IPS-11a (cell line): ENCODE measurements at regions not wholly inside any gene's neighbourhood (a gene's known extent, or its start where the extent isn't known, plus 50 kb on each side); places are given as distances from the start of the nearest gene placed in this dataset.
"Not testable (repeated sequence)": the region's sequence is repeated elsewhere in the genome, so short reads cannot be mapped to it uniquely, and the experiment has no call there.

Experiments used
- H3K4me3 ChIP-seq: one replicate; pipeline ENCODE4 v1.5.1; 2013; ENCODE audit warnings: low read depth, low read length, control low read depth

- no peak overlapping the region for H3K4me3 ChIP-seq
Measured at GRCh38 chr12:127822809-127823411, 444.1 kb upstream of the TMEM132C start.

GRCh38 chr12:127823801-127824200, 443.2 kb upstream of the TMEM132C start:
- no peak overlapping the region for H3K4me3 ChIP-seq

DNA sequence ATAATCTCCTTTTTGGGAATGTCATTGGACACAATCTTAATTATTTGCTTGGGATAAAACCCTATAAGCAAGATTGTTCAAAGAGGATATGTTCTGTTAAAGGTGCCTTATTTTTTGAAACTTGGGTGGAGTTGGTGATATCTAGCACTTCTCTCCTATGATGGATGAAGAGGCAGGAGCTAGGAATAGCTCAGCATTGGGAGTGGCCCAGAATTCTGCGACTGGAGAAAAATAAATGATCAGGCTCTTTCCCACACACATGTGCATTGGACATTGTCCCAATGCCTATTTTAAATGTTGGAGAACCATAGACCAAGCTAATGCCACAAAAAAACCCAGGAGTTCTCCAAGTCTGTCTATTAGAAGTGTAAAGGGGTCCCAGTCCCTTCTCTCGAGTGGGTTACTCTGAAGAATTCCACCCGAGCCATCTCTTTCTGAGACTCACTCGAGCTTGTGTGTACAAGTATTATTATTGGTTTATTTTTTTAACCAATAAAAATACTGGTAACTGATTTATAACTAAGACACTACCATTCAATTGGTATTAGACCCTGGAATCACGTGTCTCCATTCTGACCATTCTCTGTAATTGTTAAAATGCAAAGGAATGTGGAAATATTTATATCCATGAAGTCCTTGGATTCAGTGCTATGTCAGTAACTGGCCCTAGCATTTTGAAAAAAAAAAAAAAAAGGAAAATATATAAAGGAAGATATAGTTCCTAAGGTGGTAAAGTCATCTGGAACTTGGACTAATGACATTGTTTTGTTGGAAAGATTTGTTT, 437.5 kb upstream of the TMEM132C start:
- no peak overlapping the region for H3K4me3 ChIP-seq

DNA sequence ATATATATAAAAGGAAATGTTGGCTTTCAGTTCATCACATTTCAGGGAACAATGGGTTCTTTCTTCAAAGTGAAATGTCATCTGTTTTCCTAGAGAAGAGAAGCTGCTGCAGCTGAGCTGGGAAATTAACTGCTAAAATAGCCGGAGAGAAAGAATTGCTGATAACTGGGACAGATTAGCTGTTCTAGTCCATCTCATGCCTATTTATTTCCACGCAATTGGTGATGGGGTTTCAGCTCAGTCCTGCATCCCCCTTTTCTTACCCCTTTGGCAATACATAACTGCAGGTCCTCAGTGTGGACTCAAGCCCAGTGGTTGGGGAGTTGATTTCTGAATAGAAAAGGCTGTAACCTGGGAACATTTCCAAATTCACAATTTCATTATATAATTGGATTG, 436.9 kb upstream of the TMEM132C start:
- no peak overlapping the region for H3K4me3 ChIP-seq

GRCh38 chr12:127830730-127831129, 436.2 kb upstream of the TMEM132C start:
- no peak overlapping the region for H3K4me3 ChIP-seq

GRCh38 chr12:127832172-127832571, 434.8 kb upstream of the TMEM132C start:
- no peak overlapping the region for H3K4me3 ChIP-seq

- H3K4me3 ChIP-seq: not testable (repeated sequence)
Measured at GRCh38 chr12:127836802-127837201, 430.2 kb upstream of the TMEM132C start.

DNA sequence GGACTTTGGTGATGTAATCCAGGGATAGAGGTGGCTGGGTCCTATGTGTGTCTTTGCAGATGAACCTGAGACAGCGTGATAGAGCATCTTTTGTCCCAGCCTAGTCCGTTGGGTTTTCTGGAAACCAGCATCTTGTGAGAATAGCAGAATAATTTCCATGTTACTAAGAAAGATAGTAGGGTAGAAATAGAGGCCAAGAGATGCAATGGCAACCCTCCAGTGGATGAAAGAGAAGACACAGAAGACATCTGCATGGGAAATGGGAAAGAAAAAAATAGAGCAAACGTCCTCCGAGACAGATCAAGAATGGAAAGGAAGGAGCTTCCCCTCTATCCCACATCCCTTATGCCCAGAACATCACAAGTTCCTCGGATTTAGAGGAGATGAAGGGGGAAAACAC, 409.3 kb upstream of the TMEM132C start:
- no peak overlapping the region for H3K4me3 ChIP-seq

DNA sequence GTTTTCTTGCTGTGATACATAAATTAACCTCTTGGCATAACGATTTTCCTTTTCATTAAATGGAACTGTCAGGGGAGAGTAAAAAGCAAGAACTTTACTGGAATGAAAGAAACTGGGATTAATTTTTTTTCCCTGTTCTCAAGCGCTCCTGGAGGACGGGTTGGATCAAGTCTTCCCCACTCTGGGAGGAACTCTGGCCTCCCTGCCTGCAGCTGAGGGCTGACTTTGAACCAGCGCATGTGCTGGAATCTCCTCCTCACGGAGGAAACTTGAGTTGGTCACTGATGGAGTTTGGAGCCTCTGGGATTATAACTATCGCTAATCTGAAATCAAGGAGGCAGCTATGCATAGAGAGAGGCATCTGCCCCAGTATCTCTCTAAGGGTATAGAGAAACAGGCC, 406.4 kb upstream of the TMEM132C start:
- no peak overlapping the region for H3K4me3 ChIP-seq

- no peak overlapping the region for H3K4me3 ChIP-seq
Measured at GRCh38 chr12:127861406-127861805, 405.6 kb upstream of the TMEM132C start.

DNA sequence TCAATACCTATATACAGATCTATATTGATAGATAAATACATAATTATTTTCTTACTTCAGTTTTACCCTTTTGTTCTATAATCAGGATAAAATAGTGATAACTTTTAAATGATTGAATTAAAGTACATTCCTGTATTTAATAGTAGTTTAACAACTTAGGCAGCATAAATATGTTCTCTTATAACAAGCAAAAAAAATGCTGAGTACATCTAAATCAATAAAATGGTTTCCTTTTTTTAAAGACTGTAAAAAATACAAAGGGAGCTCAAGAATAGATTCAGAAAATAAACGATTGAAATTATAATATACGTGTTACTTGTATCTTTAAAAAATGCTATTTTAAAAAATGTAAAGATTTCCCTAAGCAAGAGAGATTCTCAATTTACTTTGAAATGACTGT, 393.7 kb upstream of the TMEM132C start:
- no peak overlapping the region for H3K4me3 ChIP-seq

DNA sequence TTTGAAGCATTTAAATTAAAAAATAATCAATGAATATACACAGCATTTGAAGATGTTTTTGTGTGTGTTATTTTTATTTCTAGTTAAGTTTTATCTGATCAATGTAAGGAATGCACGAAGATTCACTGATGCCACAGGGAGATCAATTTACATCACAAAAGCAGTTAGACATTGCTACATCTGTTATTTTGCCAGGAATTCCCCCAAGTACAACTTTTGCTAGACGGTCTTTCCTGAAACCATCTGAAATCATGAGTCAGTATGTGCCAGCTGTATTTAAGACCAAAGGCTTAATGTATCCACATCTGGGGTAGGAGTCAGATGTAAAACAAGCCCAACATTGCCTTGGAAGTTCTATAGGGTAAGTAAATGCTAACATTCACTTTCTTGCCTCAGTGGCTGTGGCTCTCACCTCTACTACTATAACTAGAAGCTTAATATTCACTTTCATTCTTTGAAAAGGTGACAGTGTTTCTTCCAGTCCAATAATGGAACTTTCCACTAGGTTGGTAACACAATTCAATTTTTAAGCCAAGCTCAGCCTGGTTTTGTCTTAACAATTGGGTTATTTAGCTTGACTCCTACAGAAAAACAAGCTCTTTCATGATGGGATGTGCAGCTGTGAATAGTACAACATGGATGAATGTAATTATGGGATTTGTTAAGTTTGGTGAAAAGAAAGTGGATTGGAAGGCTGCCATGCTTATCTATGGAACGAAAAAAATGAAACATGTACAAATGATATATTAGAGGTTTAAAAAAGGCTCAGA, 385.4 kb upstream of the TMEM132C start:
- no peak overlapping the region for H3K4me3 ChIP-seq

DNA sequence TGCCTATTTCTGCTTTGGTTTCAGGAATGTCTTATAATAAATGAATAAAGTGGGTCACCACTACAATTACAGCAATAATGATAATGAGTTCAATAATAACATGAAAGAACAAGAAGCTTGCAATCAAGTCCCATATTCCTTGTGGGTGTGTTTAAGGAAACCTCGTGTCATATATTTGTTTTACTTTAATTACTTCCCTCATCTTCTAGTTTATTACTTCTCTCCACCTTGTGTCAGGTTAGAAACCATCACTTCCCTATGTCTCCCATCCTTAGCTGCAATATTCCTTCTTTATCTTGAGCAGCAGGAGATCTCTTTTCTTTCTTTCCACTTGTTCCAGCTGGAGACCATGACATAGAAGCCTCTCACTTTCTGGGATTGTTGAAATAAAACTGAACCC, 384.0 kb upstream of the TMEM132C start:
- H3K4me3 ChIP-seq: no peak overlapping the region

DNA sequence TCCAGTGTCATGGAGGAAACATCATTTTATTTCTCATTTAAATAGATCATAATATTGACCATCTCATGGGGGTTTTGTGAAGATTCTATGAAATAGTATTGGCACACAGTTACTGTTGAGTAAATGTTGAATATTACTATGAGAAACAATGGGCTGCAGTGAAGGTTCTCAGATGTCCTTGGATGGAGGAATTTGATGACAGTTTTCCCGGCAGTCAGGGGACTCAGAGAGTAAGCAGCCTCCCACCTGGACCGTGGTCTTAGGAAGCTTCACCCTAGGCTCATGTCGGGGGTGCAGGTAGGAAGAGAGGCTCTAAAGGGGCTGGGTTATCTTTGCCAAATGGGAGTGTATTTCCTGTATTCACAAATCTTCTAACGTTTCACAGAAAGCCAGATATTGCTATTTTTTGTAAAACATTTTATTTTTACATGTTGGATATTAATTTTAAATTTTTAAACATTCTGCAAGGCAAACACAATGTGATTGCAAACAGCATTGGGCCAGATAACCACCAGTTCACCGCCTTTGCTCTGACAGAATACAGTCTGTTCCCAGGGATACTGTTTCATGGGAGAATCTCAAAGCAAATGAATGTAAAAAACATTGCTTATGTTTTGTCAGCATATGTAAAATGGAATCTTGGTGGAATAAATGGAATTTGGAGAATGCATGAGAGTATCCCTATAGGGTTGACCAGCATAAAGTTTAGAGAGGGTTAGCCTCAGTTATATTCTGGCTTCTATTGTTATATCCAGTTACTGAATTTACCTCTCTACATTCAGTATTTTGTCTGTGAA, 380.8 kb upstream of the TMEM132C start:
- H3K4me3 ChIP-seq: no peak overlapping the region

DNA sequence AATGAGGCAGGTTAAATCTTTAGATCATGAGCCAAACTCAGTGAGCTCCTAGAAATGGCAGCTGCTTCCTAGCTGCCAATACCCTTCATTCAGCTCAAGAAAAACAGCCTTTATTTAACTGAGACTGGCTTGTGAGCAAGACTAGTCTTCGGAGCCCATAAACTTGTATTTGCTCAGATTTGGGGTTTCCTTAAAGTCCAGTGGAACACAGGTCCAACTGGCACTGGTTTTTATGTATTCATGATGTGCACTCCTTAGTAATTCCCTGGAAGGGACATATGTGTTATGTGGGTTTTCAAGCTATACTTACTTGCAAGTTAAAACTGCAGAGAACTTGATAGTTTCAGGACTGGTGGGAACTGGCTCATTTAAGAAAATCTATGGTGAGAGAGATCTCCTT, 380.1 kb upstream of the TMEM132C start:
- H3K4me3 ChIP-seq: no peak overlapping the region

DNA sequence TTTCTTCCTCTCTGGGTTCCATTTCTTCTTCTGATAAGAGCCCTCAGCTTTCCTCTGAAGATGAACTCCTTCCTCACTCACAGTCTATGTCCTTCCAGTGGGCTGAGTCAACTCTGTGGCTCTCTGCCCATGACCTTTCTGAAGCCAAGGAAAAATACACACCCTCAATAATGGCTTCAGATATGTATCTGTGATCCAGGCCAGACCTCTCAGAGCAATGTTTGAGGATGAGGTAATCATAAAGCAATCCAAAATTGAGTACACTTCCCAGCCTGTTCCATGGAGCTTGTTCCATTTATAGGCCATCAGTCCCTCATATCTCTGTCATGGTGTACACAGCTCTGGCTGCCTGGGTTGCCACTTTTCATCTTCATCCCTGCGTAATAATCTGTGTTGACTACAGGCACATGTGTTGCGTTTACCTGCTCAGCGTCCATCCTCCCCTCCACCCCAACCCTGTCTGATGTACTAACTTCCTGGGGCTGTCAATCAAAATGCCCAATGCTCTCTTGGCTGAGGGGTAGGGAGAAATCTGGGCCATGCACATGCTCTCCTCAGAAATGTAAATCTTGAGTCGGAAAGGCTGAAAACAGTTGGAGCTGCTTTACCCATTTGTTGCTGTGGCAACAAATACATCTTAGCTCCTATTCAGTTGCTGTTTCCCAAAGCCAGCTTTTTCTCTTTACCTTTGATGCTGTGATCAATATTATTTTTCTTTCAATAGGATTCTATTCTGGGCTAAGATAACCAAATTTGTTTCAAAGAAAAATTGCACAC, 377.8 kb upstream of the TMEM132C start:
- no peak overlapping the region for H3K4me3 ChIP-seq

GRCh38 chr12:127893895-127894609, 372.9 kb upstream of the TMEM132C start:
- H3K4me3 ChIP-seq: no peak overlapping the region

DNA sequence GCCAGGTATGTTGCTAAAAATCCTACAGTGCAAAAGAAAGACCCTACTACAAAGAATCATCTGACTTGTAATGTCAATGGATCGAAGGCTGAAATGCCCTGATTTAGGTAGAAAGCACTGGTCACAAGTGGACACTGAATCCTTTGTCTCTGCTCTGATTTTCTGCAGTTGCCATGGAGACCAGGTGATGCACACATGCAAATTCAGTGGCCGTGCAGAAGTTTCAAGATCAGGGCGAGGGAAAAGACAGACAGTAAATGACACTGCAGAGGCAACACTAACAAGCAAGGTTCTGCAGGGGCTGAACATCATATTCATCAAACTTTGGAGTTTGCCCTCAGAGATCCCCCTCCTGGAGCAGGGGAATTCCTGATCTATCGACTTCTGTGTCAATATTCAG, 370.3 kb upstream of the TMEM132C start:
- H3K4me3 ChIP-seq: no peak overlapping the region

DNA sequence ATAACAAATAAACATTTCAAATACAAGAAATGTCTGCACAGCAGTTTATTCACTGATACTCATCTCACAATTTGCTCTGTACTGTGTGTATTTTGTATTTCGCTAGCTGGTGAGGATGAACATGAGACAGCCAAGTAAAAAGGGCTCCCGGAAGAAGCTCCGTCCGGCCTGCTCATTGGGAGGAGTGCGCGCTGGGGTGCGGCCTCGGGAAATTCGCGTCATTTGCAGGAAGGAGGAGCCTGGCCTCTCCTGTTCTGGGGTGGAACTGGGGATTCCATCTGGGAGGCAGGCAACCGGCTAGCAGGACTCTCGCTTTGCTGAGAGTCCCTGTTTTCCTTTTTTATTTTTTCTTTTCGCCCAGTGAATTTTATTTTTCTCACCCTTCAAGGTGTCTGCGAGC, 368.4 kb upstream of the TMEM132C start:
- no peak overlapping the region for H3K4me3 ChIP-seq

DNA sequence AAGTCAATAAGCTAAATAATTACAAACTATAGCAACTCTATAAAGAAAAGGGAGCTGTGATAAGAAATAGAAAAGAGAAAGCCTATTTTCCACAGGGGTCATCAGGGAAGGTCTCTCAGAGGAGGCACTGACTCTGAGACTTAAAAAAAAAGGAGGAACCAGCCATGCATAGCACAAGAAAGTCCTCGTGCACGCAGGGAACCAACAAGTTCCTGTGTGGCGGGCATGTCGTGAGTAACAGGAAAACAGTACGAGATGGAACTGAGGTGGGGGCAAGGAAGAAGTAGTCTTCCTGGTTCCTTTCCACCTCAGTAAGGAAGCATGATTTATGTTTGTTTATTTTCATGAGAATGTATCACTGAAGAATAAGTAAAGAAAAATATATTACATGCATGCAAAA, 367.0 kb upstream of the TMEM132C start:
- H3K4me3 ChIP-seq: no peak overlapping the region
